ENCODE measurements at regions not wholly inside any gene's neighbourhood (a gene's known extent, or its start where the extent isn't known, plus 50 kb on each side); places are given as distances from the start of the nearest gene placed in this dataset.
A peak's percentile ranks its signal among the peaks of the same experiment; 100 is the strongest.

DNA sequence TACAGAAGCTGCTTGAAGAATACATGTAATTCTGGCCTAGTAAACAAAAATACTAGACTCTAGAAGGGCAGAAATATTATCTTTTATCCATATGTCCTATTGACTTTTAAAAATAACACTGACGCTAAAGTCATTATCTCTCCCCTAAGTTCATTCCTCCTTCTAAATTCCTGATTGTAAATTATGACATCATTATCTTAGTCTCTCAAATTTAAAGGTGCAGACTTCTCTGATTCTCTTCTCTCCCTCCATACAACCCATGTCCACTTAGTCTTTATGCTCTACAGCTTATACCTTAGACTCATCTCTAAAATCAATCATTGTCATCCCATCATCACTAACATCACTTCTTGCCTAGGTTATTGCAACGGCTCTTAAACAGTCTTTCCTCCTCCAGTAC, 327.9 kb upstream of the GRIA3 start:
- TF ChIP-seq, protein P1, sequence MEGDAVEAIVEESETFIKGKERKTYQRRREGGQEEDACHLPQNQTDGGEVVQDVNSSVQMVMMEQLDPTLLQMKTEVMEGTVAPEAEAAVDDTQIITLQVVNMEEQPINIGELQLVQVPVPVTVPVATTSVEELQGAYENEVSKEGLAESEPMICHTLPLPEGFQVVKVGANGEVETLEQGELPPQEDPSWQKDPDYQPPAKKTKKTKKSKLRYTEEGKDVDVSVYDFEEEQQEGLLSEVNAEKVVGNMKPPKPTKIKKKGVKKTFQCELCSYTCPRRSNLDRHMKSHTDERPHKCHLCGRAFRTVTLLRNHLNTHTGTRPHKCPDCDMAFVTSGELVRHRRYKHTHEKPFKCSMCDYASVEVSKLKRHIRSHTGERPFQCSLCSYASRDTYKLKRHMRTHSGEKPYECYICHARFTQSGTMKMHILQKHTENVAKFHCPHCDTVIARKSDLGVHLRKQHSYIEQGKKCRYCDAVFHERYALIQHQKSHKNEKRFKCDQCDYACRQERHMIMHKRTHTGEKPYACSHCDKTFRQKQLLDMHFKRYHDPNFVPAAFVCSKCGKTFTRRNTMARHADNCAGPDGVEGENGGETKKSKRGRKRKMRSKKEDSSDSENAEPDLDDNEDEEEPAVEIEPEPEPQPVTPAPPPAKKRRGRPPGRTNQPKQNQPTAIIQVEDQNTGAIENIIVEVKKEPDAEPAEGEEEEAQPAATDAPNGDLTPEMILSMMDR (IDR thresholded peaks at IDR 0.05; ENCODE audit: unreplicated experiment) = no peak
- intact Hi-C loops (cut with micrococcal nuclease) = no loop called here
- H3K9me3 Mint-ChIP-seq (ENCODE audit: unreplicated experiment) = peaks cover 23% of the 10 kb centered on the region
- no peak overlapping the region for H3K4me3 Mint-ChIP-seq (ENCODE audit: unreplicated experiment)
- no peaks in the 10 kb centered on the region for H3K27me3 Mint-ChIP-seq (ENCODE audit: insufficient read depth, unreplicated experiment)
- no peak for DNase-seq (ENCODE audit: unreplicated experiment)
- H3K27ac Mint-ChIP-seq (ENCODE audit: low read depth, unreplicated experiment) = no peak overlapping the region
- BruUV-seq (replicated peaks) = no TSS peak
- H3K4me1 Mint-ChIP-seq (ENCODE audit: insufficient read depth, unreplicated experiment) = no peaks in the 10 kb centered on the region
- H3K36me3 Mint-ChIP-seq (ENCODE audit: insufficient read depth, unreplicated experiment) = no peaks in the 10 kb centered on the region
- ChIA-PET CTCF (no interaction called here), POLR2A (interaction anchor here (0.6 to 1.1 kb wide), 2 partner anchors 228 to 1997 kb away, joined by 3 to 4 read pairs; no protein-coding TSS in a partner anchor)

- no TSS peak for BruUV-seq (replicated peaks)
- intact Hi-C loops (cut with micrococcal nuclease) = no loop called here
- CTCF ChIA-PET = interaction anchor here (0.7 kb wide), 1 partner anchor 67 kb away, joined by 4 read pairs; no protein-coding TSS in a partner anchor
- POLR2A ChIA-PET = interaction anchor here (1.3 kb wide), 1 partner anchor 15 kb away, joined by 3 read pairs; no protein-coding TSS in a partner anchor
- Mint-ChIP-seq H3K4me1 (ENCODE audit: insufficient read depth, unreplicated experiment) (no peaks in the 10 kb centered on the region), H3K27me3 (ENCODE audit: insufficient read depth, unreplicated experiment) (no peaks in the 10 kb centered on the region), H3K36me3 (ENCODE audit: insufficient read depth, unreplicated experiment) (no peaks in the 10 kb centered on the region), H3K9me3 (ENCODE audit: unreplicated experiment) (peaks cover 31% of the 10 kb centered on the region), H3K4me3 (ENCODE audit: unreplicated experiment) (no peak overlapping the region), H3K27ac (ENCODE audit: low read depth, unreplicated experiment) (no peak overlapping the region)
- TF ChIP-seq, protein P1 (IDR thresholded peaks at IDR 0.05; ENCODE audit: unreplicated experiment) = no peak
- DNase-seq (ENCODE audit: unreplicated experiment) = no peak
Measured at GRCh38 chrX:122857734-122858133, 326.3 kb upstream of the GRIA3 start.

DNA sequence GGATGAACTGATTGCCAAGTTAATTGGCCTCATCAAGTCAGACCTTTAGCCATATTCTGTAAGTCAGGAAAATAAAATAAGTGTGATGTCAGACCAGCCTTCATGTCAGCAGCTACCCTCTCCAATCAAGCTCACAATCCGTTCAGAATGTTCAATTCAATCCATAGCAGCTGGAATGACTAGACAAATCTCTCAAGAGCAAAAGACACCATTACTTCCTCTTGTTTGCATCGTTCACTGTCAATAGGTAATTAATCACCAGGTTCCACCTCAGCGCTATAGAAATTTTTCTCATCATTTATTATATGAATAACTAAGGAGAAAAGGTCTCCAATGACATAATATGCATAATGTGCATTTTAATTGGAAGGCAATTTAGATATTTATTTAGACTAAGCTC, 321.0 kb upstream of the GRIA3 start:
- Mint-ChIP-seq H3K4me1 (ENCODE audit: insufficient read depth, unreplicated experiment) (no peaks in the 10 kb centered on the region), H3K4me3 (ENCODE audit: unreplicated experiment) (no peak overlapping the region), H3K36me3 (ENCODE audit: insufficient read depth, unreplicated experiment) (no peaks in the 10 kb centered on the region), H3K9me3 (ENCODE audit: unreplicated experiment) (peaks cover 22% of the 10 kb centered on the region), H3K27me3 (ENCODE audit: insufficient read depth, unreplicated experiment) (no peaks in the 10 kb centered on the region), H3K27ac (ENCODE audit: low read depth, unreplicated experiment) (no peak overlapping the region)
- no peak for DNase-seq (ENCODE audit: unreplicated experiment)
- intact Hi-C loops (cut with micrococcal nuclease) = no loop called here
- POLR2A ChIA-PET = no interaction called here
- TF ChIP-seq, protein P1 (IDR thresholded peaks at IDR 0.05; ENCODE audit: unreplicated experiment) = no peak
- no TSS peak for BruUV-seq (replicated peaks)
- CTCF ChIA-PET = no interaction called here

DNA sequence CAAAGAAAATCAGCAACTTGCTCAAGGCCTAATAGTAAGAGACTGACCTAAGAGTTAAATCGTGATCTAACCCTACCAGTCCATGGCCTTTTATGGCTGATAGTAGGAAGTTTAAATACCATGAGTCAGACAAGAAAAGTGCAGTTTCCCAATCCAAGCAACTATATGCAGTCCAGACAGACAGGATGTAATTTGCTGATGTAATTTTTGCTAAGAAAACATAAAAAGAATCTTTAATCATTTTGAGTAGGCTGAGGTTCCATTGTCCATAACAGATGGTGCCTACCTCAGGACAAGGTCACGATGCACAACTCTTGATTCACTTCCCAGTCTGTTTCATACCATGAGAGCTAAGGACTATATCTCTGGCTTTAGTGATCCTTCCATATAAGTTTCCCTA, 317.5 kb upstream of the GRIA3 start:
- no peak overlapping the region for H3K4me3 Mint-ChIP-seq (ENCODE audit: unreplicated experiment)
- H3K27ac Mint-ChIP-seq (ENCODE audit: low read depth, unreplicated experiment) = peak overlapping the region; percentile 44
- no peaks in the 10 kb centered on the region for H3K4me1 Mint-ChIP-seq (ENCODE audit: insufficient read depth, unreplicated experiment)
- no peaks in the 10 kb centered on the region for H3K27me3 Mint-ChIP-seq (ENCODE audit: insufficient read depth, unreplicated experiment)
- TF ChIP-seq, protein P1 (IDR thresholded peaks at IDR 0.05; ENCODE audit: unreplicated experiment) = no peak
- no TSS peak for BruUV-seq (replicated peaks)
- H3K36me3 Mint-ChIP-seq (ENCODE audit: insufficient read depth, unreplicated experiment) = no peaks in the 10 kb centered on the region
- intact Hi-C loops (cut with micrococcal nuclease) = no loop called here
- H3K9me3 Mint-ChIP-seq (ENCODE audit: unreplicated experiment) = peaks cover 30% of the 10 kb centered on the region
- peak; percentile 66 for DNase-seq (ENCODE audit: unreplicated experiment)
- POLR2A ChIA-PET = interaction anchor here (0.6 kb wide), 1 partner anchor 275 kb away, joined by 3 read pairs; no protein-coding TSS in a partner anchor
- CTCF ChIA-PET = no interaction called here
